Fibroblast of mammary gland (primary cell): ENCODE measurements at regions not wholly inside any gene's neighbourhood (a gene's known extent, or its start where the extent isn't known, plus 50 kb on each side); places are given as distances from the start of the nearest gene placed in this dataset.
A peak's percentile ranks its signal among the peaks of the same experiment; 100 is the strongest.

Experiments
- DNase-seq: peaks from one replicate; pipeline ENCODE4 v3.0.0-alpha.2; 2010; ENCODE audit warnings: low read depth
- H3K4me3 ChIP-seq: 2 replicates; pipeline ENCODE4 v1.5.1; 2011; ENCODE audit warnings: low read depth, mild to moderate bottlenecking, low read length, moderate library complexity; ENCODE audit not compliant: control insufficient read depth
- CTCF ChIP-seq: conservative IDR thresholded peaks from 2 replicates; pipeline ENCODE4 v1.5.1; 2011; ENCODE audit warnings: low read depth, low read length, inconsistent platforms; ENCODE audit not compliant: control insufficient read depth, insufficient read depth

GRCh38 chr14:41419709-41420108, 187.0 kb upstream of the LRFN5 start:
- TF ChIP-seq CTCF = no peak
- no peak for DNase-seq
- H3K4me3 ChIP-seq = no peak overlapping the region

GRCh38 chr14:41418851-41419250, 187.8 kb upstream of the LRFN5 start:
- TF ChIP-seq CTCF = no peak
- DNase-seq = no peak
- no peak overlapping the region for H3K4me3 ChIP-seq

GRCh38 chr14:41409806-41410205, 196.9 kb upstream of the LRFN5 start:
- DNase-seq = no peak

GRCh38 chr14:41404126-41404525, 202.6 kb upstream of the LRFN5 start:
- no peak overlapping the region for H3K4me3 ChIP-seq
- peak; percentile 32 for DNase-seq
- no peak for TF ChIP-seq CTCF

More at GRCh38 chr14:41409806-41410205, 196.9 kb upstream of the LRFN5 start:
- no peak overlapping the region for H3K4me3 ChIP-seq
- no peak for TF ChIP-seq CTCF

GRCh38 chr14:41403360-41403759, 203.3 kb upstream of the LRFN5 start:
- H3K4me3 ChIP-seq = no peak overlapping the region
- no peak for DNase-seq
- no peak for TF ChIP-seq CTCF

GRCh38 chr14:41397926-41398325, 208.8 kb upstream of the LRFN5 start:
- no peak overlapping the region for H3K4me3 ChIP-seq
- no peak for TF ChIP-seq CTCF

GRCh38 chr14:41393512-41393911, 213.2 kb upstream of the LRFN5 start:
- no peak overlapping the region for H3K4me3 ChIP-seq
- no peak for TF ChIP-seq CTCF
- DNase-seq = no peak

More at GRCh38 chr14:41397926-41398325, 208.8 kb upstream of the LRFN5 start:
- DNase-seq = no peak
